ENCODE measurements at regions not wholly inside any gene's neighbourhood (a gene's known extent, or its start where the extent isn't known, plus 50 kb on each side); places are given as distances from the start of the nearest gene placed in this dataset.

DNA sequence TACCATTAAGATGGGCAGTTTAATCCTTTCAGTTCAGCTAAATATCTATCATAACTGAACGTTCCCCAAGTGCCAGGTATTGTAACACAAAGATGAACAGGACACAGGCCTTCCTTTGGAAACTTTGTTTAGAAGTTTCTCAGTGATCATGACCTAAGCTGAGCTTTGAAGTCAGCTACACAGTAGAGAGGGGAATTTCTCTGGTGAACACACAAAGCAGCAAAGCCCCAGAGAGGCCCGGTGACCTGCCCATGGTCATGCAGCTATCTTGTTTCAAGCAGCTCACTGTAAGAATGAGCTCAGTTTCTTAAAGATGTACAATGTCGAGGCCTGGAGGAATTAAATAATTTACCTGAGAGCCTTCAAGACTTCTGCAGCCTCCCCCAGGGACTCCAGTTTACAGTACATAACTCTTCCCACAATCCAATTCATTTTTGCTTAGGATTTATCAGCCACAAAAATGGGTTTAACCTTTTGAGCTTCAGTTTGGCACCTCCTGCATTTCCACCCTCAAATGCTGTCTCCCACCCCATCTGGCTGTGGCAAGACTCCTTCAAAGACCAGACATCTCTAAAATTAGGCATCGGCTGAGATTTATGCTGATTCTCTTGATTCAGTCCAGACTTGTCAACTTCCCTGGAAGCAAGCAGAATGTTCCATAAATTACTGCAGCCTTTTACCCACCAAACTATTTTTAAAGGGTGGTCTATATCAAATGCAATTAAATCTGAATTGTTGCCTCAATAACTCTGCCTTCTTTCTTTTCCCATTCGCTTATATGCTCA, 325.6 kb downstream of the TXNL1 start:
- peak in 2 of 3 donors; percentile 11 to 20 for DNase-seq

DNA sequence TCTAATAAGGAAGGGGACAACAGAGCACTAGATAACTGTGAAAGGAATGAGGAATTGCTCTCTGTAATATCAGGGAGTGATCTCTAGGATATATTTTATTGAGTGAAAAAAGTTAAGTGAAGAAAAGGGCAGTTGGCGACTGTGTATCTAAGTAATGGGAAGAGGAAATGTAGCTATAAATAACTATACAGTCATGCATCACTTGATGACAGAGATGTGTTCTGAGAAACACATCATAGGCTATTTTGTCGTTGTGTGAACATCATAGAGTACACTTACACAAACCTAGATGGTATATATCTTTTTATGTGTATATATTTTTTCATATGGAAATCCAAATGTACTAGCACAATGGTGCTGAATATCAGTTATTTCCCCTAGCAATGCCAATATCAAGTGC, 329.3 kb downstream of the TXNL1 start:
- DNase-seq, result peak; percentile 38 to 74 (median 67)

DNA sequence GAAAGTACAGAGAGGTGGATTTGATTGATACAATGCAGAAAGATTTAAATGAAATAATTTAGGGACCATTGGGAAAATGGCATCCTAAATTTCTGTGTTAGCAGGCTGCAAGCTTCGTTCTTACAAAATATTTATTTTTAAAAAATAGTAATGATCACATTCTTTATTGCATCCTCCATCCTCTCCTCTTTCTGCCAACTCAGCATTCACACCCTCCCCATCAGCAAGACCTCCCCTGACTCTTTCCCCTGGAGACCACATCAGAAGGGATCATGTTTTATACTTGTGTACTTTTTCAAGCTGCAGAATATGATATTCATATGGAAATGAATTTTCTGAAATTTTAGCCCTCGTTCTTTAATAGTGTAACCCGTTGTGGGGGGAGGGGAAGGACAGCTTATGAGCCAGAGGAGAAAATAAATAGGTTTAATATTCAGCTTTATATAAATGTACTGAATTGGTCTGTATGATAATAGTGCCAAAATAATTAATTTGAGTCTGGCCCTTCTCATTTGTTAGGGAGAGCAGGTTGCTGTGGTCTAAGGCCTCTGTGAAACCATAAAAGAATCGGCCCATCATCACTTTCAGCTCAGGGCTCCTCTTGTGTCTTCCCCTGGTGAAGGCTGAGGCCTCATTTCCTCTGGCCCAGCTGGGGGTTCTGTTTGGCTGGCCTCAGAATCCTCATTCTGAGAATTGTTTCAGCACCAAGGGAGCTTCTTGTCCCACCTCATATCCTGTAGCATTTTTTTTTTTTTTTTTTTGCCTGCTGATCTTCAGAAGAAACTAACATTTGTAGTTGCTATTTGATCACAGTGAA, 330.8 kb downstream of the TXNL1 start:
- no peak for DNase-seq

DNA sequence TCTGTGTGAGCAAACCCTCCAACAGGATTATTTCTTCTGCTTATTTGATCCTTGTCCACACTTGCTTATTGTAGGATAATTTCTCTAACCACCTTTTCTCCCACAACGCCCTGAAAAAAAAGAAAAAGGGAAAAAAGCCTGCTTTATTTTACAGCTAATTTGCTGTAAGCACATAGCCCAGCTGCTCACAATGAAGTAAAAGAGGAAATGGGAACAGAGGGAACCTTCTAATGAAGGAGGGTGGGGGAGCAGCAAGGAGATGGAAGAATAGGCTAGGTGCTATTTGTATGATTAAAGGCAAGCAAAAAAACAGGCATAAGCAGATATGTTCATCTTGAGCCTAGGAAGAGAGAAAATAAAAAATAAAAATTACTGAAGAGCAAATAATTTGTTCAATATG, 331.6 kb downstream of the TXNL1 start:
- DNase-seq, result no peak

DNA sequence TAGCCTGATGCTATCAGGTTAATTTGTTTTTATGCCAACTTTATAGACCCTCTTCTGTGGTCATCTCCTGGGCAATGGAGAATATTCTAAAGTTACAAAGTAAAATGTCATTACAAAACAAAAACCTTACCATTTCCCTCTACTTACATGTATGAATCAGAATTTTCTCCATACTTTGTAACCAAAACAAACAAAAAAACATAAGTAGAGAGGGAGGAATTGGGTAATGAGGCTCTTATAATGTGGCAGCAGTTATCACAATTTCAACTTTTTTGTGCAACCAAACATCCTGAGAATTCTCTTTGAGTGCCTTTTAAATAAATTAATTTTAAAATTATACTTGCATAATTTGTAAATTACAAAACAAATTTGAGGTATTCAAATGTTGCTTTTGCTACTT, 332.8 kb downstream of the TXNL1 start:
- DNase-seq, result no peak

DNA sequence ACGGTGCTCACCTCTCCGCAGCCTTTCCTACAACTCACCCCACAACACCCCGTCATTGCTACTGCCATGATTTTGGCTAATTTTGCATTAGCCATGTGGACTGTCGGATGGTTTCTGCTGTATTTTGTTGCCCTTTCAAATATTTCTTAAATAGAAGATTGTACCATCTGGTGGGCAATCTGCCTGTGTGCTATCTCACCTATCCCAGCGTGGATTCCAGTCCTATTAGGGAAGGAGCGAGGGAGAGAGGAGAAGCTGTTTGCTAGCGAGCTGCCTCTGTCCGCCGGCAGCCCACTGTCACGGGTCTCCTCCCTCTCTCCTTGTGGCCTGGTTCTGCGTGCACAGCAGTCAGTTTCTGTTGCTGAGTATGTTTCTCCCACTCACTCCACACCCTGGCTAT, 336.2 kb downstream of the TXNL1 start:
- no peak for DNase-seq

DNA sequence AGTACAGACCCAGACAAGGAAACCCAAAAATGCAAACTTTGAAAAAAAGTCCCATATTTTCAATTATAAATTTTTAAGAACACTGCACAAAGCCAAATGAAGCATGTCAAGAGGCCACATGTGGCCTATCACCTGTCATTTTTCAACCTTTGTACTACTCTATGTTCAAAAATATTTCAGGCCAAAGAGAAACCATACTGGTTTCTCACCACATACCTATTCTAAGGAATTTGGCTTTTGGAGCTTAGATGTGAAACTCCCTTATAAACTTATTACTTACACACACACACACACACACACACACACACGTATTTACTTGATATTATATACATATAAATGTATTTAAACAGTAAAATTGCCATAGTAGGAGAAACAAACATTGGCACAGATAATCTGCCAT, 338.7 kb downstream of the TXNL1 start:
- DNase-seq, result no peak

DNA sequence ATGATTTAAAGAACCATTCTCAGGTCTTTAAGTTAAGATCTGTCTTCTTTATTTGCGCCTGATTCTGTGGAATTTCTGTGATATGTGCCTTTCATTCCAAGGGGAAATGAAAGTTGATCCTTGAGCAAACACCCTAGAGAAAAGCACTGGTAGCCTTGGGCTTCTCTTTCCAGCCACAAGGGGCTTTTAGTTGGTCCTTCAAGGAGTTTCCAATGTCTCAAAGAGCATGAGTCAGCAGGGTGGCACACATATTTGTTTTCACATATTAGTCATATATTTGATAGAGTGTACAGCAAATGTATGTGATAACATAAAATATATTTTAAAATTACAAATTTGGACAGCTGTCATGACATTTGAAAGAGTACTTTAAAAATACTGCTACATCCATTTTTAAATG, 339.5 kb downstream of the TXNL1 start:
- peak; percentile 86 to 96 (median 92) for DNase-seq

DNA sequence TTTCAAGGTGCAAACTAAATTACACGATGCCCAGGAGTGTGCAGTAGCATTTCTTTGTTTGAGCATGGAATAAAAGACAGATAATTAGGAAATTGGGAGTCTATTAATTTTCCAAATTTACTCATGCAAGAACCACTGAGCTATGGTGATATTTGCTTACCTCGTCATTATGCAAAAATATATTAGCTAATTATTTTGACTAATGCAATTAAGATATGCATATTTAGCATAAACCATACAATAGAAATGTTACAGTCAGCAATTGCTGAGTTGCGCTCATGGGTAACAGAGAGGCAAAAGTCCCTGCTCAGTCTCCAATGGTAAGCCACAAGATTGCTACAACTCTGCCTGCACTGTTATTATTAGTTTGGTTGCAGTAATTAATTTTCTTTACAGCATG, 342.0 kb downstream of the TXNL1 start:
- no peak for DNase-seq

DNA sequence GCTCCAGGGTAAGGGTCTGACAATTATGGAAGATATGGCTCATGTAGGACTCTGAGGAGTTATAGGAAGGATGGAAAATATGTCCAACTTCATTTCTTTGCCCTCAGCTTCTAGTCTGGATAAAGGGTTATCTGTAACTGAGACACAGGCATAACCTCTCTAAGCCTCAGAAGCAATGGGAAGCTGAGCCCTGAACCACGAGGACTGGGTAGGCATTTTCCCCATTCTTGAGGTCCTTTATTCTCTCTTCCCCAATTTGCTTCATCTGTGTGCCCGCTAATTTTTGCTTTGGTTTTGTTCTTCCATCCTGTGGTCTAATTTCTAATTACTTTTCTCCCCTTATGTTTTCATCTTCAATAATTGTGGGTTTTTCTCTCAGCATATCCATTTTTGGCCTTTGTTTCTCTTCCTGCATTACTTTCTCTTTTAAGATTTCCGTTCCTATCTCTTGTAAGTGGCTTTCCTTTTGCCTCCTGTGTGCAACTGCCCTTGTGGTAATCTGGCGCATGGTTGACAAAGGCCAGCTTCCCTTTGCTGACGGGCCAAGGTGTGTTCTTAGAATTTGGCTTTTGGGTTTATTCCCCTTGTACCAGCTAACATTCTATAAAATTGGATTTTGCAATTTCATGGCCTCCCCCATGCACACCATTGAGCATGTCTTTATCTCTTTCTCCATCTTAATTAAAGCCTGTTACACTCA, 343.8 kb downstream of the TXNL1 start:
- DNase-seq, result peak in 2 of 3 donors; percentile 20 to 32

DNA sequence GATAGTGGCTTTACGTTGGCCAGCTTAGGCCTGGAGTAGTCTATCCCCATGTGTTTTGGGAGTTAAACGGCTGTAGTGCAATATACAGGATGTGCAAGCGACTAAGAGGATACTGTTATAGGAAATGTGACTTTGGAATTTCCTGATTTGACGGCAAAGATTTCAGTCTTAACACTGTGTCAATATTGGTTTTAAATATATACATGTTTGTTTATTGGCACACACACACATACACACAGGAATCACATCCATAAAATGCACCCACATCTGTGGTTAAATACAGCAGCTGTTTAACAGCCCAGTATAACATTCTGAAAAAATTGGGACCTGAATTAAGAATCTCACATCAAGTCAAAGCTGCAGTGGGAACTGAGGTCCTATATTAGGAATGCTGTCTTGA, 347.1 kb downstream of the TXNL1 start:
- DNase-seq, result no peak

DNA sequence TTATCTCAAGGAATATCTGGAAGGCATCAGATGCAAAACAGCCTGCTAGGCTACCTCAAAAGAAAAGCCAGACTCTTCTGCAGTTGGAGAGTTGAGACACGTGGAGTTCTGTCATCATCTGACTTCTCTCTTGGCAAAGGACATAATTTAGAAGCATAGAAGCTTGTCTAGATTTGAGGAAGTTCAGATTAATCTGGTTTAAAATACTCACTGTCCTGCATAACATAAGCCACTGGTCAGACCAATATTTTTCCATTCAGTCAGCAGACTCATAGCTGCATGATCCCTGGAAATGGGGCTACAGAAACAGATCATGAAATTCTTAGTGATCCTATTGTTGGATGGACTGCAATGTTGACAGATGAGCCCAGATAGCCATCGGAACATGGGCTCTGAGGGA, 349.0 kb downstream of the TXNL1 start:
- DNase-seq, result peak; percentile 51 to 83 (median 74)

DNA sequence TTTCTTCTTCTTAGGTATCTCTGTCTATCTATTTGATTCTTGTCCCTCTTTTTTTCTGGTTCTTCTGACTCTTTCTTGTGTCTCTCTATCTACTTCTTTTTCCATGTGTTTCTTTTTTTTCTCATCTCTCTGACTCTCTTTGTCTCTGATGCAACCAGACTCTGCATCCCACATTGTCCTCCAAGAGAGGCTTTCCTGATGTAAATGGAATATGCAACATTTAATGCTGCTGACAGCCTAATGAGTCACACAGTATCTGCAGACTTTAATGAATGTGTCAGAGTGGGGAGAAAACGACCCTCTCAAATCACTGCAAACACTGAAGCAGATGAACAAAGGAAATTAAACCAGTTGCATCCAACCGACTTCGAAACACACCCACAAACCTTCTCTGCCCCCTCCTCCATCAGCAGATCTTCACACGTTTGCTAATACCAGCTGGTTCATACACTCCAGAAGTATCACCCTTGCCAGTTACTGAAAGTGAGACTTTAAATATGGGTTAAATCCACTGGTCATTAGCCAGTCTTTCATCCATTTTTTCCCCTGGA, 351.5 kb downstream of the TXNL1 start:
- DNase-seq, result peak in 2 of 3 donors; percentile 65 to 70

DNA sequence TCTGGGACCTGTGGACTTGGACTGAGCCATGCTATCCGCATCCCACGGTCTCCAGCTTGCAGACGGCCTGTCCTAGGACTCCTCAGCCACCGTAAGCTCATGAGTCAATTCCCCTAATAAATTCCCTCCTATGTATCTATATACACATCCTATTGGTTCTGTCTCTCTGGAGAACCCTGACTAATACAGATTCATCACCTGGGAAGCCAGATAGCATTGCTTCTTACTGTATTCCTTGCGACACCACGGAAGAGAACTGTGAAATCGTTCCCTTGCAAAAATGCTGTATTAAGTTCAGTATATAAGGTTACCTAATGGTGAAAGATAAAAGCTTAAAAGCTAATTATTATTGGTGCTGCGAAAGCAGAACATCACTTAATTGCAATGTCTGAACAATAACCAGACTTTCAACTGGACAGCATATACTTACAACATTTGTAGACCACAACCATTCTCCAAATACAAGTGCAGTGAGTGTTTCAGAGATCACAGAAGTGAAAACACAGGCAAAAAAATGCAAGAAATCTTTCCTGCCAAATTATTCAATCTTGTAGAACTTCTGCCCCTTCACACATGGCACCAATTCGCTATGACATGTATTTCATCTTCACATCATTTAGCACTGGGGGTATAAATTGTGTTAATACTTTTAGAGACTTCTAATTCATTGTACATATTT, 352.9 kb downstream of the TXNL1 start:
- DNase-seq, result no peak

DNA sequence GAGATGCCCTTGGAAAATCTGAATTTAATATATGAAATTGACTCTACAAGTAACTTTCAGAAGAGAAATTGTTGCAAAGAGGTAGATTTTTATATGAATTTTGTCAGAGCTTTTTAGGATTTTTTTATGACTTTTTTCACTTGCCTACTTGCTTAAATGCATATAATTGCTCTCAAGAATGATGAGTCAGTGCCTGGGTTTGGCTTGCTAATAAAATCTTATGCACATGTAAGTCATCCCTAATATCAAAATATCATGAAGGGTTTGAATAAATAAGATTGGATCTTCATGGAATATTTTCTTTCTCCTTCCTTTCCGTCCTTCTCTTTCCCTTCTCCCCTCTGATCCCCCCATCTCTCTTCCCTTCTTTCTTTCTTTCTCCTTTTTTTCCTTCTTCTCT, 354.1 kb downstream of the TXNL1 start:
- DNase-seq, result no peak

DNA sequence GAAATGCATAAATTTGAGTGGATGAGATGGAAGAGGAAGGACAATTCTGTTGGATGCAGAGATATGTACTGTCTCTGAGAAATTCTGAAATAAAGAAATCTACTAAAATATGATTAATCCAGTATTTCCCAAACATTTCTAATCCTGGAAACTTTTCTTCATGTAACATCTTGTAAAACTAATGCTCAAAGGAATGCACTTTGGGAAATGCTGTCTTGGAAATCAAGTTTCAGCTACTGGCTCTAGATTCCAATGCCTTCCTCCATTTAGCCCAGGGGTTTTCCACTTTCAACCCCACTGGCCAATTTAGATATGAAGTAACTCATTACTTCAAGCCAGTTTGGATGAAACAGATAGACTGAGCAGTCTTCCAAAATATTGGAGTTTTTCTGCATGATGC, 355.1 kb downstream of the TXNL1 start:
- peak; percentile 28 to 54 (median 34) for DNase-seq

DNA sequence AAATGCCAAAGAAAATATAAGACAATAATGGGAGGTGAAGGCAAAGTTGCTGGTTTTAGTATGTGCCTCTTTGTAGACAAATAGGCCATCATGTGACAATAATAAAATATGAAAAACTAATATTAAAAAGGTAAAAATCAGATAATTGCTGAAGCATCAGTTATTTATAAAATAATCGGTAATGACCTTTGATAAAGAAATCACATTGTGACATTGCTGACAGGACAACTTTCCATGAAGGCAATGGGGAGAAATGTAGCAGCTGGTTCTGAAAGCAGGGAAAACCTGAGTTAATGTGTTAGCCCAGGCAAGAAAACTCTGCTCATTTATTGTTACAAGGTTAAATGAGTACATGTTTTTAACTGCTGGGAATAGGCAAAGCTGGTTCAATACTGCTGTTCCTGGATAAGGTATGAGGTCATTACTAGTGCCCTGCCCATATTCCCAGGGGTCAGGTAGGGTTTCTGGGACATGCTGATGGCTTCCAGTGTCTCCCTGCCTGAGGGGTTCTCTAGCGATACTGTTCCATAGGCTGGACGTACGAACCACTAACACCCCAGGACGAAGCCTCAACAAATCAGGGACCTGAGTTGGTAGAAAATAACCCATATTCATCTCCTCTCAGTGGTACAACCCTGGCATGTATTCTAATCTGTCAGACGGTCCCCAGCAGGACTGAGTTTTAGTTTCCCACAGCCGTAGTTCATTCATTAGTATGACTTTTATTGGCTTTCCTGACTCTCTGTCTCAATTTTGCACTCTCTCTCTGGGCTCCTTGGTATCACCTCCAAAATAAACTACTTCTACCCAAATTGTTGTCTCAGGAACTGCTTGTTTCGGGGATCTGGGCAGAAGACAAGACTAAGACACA, 355.9 kb downstream of the TXNL1 start:
- no peak for DNase-seq

DNA sequence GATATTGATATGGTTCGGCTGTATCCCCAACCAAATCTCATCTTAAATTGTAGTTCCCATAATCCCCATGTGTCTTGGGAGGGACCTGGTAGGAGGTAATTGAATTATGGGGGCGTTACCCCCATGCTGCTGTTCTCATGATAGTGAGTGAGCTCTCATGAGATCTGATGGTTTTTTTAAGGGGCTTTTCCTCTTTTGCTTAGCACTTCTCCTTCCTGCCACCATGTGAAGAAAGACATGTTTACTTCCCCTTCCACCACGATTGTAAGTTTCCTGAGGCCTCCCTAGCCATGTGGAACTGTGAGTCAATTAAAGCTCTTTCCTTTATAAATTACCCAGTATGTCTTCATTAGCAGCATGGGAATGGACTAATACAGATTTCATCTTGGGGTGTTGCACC, 358.6 kb downstream of the TXNL1 start:
- peak; percentile 54 to 78 (median 65) for DNase-seq

DNA sequence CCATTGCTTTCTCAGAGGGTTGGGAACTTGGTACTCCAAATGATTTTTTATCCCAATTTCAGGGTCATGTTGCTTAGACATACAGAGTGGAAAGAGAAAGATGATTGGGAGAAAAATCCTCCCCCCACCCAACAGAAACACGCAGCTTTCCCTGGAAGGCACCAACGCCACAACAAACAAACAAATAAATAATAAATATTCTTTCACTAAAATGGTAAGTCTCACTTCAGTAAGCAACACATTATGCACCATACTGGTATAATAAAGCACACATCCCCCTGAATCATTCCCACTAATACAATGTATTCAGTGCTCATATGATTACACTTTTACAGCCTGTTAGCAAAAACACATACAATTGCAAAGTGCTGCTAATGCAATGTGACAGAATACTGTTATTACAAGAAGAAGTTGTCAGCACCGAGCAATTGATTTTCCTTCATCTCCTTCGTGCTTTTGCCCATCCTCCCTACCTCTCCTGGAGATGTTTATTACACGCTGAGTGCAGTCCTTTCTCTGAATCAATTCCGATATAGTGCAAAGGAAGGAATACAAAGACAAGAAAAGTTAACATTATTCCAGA, 359.9 kb downstream of the TXNL1 start:
- no peak for DNase-seq

DNA sequence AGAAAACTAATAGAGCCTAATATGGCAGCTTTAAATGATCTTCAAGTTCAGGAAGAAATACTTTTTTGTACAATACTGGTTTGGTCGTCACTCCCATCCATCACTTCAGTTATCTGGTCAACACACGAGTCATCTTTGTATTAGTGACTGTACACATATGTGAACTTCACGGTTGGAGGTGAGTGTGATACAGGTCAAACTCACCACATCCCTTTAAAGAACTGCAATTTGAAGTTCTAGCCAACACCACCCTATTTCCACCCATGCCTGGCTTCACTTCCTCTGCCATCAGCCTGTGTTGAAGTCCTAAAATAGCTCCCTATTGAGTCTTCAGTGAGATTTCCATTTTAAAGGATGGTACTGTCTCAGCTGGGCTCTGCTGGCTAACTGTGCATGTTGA, 361.9 kb downstream of the TXNL1 start:
- DNase-seq, result no peak

DNA sequence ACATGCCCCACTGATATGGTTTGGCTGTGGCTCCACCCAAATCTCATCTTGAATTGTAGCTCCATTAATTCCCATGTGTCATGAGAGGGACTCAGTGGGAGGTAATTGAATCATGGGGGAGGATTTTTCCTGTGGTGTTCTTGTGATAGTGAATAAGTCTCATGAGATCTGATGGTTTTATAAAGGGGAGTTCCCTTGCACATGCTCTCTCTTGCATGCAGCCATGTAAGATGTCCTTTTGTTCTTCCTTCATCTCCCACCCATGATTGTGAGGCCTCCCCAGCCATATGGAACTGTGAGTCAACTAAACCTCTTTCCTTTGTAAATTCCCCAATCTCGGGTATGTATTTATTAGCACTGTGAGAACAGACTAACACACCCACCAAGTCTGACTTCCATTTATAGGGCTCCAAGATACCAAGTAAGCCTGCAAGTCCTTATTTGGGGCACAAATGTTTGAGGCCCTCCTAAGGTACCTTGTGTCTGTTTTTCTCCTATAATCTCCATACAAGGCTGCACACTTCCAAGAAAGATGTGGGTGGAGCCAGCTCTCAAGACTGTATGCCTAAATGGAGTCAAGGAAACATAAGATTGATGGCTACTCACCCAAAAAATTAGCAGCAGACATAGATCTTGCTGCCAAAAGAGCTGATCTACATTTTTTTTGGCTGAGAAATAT, 364.7 kb downstream of the TXNL1 start:
- DNase-seq, result peak; percentile 72 to 90 (median 76)

All from suppressor macrophage treated with lipopolysaccharide for 1 hour (primary cell).